Lower leg skin (tissue), 4 donors: ENCODE measurements at regions not wholly inside any gene's neighbourhood (a gene's known extent, or its start where the extent isn't known, plus 50 kb on each side); places are given as distances from the start of the nearest gene placed in this dataset.

Experiments used
- DNase-seq, 2 donors: peaks; one replicate each; pipeline ENCODE4 v3.0.0-alpha.2; 2019; ENCODE audit warnings: low spot score in 2 of 2
- H3K4me3 ChIP-seq: fragments of 200-600 bp; sonication (generic); 2 replicates; pipeline ENCODE4 v1.5.1; 2017; ENCODE audit warnings: mild to moderate bottlenecking, low read depth; ENCODE audit not compliant: poor library complexity, severe bottlenecking
- POLR2A ChIP-seq, 2 donors: fragments of 450-650 bp; IDR thresholded peaks; one replicate each; pipeline ENCODE4 v1.6.1; 2016 to 2017; ENCODE audit warnings: antibody characterized with exemption in 2 of 2, mild to moderate bottlenecking in 1 of 2, moderate library complexity in 1 of 2
- WGBS, 2 donors: methylation state at CpG; one replicate each; pipeline ENCODE4 v1.1.5; 2018; 5-methylcytosine and 5-hydroxymethylcytosine counted together
- intact Hi-C: fragments of 100-400 bp; cut with DNase I; formaldehyde crosslinking; loops from one replicate; pipeline ENCODE4 v1.15.0; 2023; ENCODE audit warnings: low total_unique reads
- TF ChIP-seq, protein P1 (sequence below), 3 donors: fragments of 450-650 bp; IDR thresholded peaks; one replicate each; pipeline ENCODE4 v1.5.1; 2016; ENCODE audit warnings: antibody characterized with exemption in 3 of 3, mild to moderate bottlenecking in 3 of 3, moderate library complexity in 2 of 3

DNA sequence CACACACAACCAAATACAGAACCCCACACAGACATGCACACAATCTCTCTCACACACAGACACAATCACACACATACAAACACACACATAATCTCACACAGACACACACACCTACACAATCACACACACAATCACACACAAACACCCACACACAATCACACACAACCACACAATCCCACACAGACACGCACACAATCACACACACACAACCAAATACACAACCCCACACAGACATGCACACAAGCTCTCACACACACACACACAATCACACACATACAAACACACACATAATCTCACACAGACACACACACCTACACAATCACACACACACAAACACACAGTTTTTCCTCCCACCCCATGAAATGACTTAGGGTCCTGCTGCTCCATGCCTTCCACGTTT is 160.4 kb upstream of the PFKP start:
- DNase-seq: no peak
- intact Hi-C loops: no loop called here
- WGBS, 2 donors: 88 to 95% methylated on average over 2 of the region's 2 CpGs
- no peak overlapping the region for H3K4me3 ChIP-seq
- TF ChIP-seq, protein P1, sequence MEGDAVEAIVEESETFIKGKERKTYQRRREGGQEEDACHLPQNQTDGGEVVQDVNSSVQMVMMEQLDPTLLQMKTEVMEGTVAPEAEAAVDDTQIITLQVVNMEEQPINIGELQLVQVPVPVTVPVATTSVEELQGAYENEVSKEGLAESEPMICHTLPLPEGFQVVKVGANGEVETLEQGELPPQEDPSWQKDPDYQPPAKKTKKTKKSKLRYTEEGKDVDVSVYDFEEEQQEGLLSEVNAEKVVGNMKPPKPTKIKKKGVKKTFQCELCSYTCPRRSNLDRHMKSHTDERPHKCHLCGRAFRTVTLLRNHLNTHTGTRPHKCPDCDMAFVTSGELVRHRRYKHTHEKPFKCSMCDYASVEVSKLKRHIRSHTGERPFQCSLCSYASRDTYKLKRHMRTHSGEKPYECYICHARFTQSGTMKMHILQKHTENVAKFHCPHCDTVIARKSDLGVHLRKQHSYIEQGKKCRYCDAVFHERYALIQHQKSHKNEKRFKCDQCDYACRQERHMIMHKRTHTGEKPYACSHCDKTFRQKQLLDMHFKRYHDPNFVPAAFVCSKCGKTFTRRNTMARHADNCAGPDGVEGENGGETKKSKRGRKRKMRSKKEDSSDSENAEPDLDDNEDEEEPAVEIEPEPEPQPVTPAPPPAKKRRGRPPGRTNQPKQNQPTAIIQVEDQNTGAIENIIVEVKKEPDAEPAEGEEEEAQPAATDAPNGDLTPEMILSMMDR (IDR thresholded peaks at IDR 0.05): no peak
- TF ChIP-seq POLR2A (IDR thresholded peaks at IDR 0.05): no peak

DNA sequence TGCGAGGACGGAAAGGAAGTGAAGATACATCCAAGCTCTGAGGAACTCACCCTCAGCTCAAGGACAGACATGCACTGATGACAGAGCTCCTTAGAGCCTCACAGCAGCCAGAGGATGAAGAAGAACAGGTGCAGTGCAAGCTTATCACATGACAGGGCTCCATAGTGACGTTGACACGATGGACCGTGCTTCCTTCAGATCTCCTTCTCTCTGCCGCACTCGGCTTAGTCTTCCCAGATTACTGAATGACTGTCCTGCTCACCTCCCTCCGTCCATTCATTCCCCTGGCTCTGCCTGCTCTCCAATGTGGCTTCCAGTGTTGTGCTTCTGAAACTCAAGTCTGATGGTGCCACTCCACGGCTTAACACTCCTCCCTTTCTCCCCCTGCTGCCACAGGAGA is 161.5 kb upstream of the PFKP start:
- no peak for DNase-seq
- WGBS, 2 donors: 82 to 83% methylated on average over 9 of the region's 9 CpGs
- TF ChIP-seq, protein P1 (IDR thresholded peaks at IDR 0.05): no peak
- no peak for TF ChIP-seq POLR2A (IDR thresholded peaks at IDR 0.05)
- H3K4me3 ChIP-seq: no peak overlapping the region
- intact Hi-C loops: no loop called here

DNA sequence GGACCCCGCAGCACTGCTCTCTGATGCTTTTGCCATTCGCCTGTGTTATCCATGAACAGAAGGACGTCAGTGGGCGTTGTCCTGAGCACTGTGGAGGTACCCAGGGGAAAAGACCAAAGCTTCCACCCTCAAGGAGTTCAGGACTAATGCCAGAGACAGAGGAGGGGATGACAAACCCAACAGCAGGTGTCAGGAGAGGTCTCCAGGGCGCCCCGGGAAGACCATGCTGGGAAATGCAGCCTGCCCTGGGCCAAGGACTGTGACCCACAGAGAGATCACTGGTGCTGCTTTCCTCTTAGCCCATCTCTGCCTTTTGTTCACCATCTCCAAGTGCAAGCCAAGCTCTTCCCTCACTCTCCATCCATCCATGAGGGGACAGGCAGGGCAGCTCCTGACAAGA is 166.8 kb upstream of the PFKP start:
- no peak for TF ChIP-seq POLR2A (IDR thresholded peaks at IDR 0.05)
- TF ChIP-seq, protein P1 (IDR thresholded peaks at IDR 0.05): no peak
- 76 to 93% methylated on average over 3 to 6 of the region's 6 CpGs for WGBS, 2 donors
- DNase-seq: no peak
- no peak overlapping the region for H3K4me3 ChIP-seq
- intact Hi-C loops: no loop called here

DNA sequence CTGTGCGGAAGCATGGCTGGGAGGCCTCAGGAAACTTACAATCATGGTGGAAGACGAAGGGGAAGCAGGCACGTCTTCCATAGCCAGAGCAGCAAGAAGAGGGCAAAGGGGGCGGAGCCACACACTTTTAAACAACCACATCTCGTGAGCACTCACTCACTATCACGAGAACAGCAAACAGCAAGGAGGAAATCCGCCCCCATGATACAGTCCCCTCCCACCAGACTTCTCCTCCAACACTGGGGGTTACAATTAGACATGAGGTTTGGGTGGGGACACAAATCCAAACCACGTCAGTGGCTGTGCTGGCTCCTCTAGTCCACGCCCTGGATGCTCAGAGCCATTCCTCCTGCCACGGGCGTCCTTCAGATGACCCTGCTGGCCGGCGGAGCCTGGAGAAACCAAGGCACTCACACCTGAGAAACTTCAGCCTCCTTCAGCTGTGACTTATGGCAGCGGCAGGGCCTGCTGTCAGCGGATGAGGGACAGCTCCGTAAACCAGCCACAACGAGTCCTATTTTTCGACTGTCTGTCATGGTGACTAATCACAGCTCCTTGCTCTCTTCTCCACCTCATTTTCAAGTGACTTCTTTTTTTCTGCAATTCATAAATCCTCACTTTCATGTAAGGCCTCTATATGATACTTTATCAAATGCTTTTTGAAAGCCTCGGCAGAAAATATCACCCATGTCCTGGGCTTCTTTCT is 167.9 kb upstream of the PFKP start:
- intact Hi-C loops: no loop called here
- 68 to 80% methylated on average over 17 to 19 of the region's 19 CpGs for WGBS, 2 donors
- DNase-seq: peak in 1 of 2 donors; percentile 60
- TF ChIP-seq, protein P1 (IDR thresholded peaks at IDR 0.05): no peak
- no peak for TF ChIP-seq POLR2A (IDR thresholded peaks at IDR 0.05)
- H3K4me3 ChIP-seq: no peak overlapping the region

DNA sequence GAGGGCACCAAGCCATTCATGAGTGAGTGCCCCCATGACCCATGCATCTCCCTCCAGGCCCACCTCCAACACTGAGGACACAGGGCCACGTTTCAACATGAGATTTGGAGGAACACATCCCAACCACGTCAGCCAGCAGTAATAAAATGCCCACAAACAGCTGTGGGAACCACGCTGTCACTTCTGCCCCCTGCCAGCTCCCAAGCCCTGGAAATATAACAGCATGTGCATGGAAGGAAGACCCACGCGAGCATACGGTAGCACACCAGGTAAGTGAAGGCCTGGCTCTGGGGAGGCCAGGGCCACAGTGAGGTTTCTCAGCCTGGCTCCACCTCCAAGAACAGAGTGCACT is 168.9 kb upstream of the PFKP start:
- WGBS, 2 donors: 72 to 76% methylated on average over 6 of the region's 6 CpGs
- intact Hi-C loops: no loop called here
- DNase-seq: peak in 1 of 2 donors; percentile 60
- TF ChIP-seq POLR2A (IDR thresholded peaks at IDR 0.05): no peak
- TF ChIP-seq, protein P1 (IDR thresholded peaks at IDR 0.05): no peak
- H3K4me3 ChIP-seq: no peak overlapping the region
